Smooth muscle cell (in vitro differentiated cells): ENCODE measurements at regions not wholly inside any gene's neighbourhood (a gene's known extent, or its start where the extent isn't known, plus 50 kb on each side); places are given as distances from the start of the nearest gene placed in this dataset.
"Not testable (repeated sequence)": the region's sequence is repeated elsewhere in the genome, so short reads cannot be mapped to it uniquely, and the experiment has no call there.

Experiments used
- DNase-seq: peaks from one replicate; lab custom pipeline; 2025; ENCODE audit not compliant: unreplicated experiment; lab: John Stamatoyannopoulos, UW
- H2AFZ ChIP-seq: fragments of 200-600 bp; sonication (generic); 2 replicates; pipeline ENCODE4 v1.6.0; 2016; ENCODE audit warnings: antibody characterized with exemption, low read depth, mild to moderate bottlenecking
- H3F3A ChIP-seq: fragments of 200-600 bp; sonication (generic); 2 replicates; pipeline ENCODE4 v1.6.0; 2017; ENCODE audit warnings: antibody characterized with exemption, low read depth
- H3K27ac ChIP-seq: fragments of 200-600 bp; sonication (generic); 2 replicates; pipeline ENCODE4 v1.5.1; 2016; ENCODE audit warnings: low read depth, mild to moderate bottlenecking
- H3K27me3 ChIP-seq: fragments of 200-600 bp; sonication (generic); 2 replicates; pipeline ENCODE4 v1.6.1; 2016; ENCODE audit warnings: low read depth, mild to moderate bottlenecking
- H3K36me3 ChIP-seq: fragments of 200-600 bp; sonication (generic); 2 replicates; pipeline ENCODE4 v1.5.1; 2016; ENCODE audit warnings: low read depth
- H3K4me1 ChIP-seq: fragments of 200-600 bp; sonication (generic); 2 replicates; pipeline ENCODE4 v1.5.1; 2016; ENCODE audit warnings: low read depth
- H3K4me2 ChIP-seq: fragments of 200-600 bp; sonication (generic); 2 replicates; pipeline ENCODE4 v1.6.0; 2016; ENCODE audit warnings: mild to moderate bottlenecking
- H3K4me3 ChIP-seq: fragments of 200-600 bp; sonication (generic); 2 replicates; pipeline ENCODE4 v1.5.1; 2016; ENCODE audit warnings: mild to moderate bottlenecking
- H3K79me2 ChIP-seq: fragments of 200-600 bp; sonication (generic); 2 replicates; pipeline ENCODE4 v1.6.0; 2016; ENCODE audit warnings: low read depth, mild to moderate bottlenecking
- H3K9ac ChIP-seq: fragments of 200-600 bp; sonication (generic); 2 replicates; pipeline ENCODE4 v1.6.0; 2016; ENCODE audit warnings: low read depth
- H3K9me3 ChIP-seq: fragments of 200-600 bp; sonication (generic); replicated peaks from 2 replicates; pipeline ENCODE4 v1.5.1; 2016; ENCODE audit warnings: low read depth
- H4K20me1 ChIP-seq: fragments of 200-600 bp; sonication (generic); 2 replicates; pipeline ENCODE4 v1.6.0; 2016; ENCODE audit warnings: low read depth
- CTCF ChIP-seq: fragments of 200-600 bp; sonication (generic); IDR thresholded peaks from 2 replicates; pipeline ENCODE4 v1.5.1; 2017; ENCODE audit warnings: borderline replicate concordance, mild to moderate bottlenecking, antibody characterized with exemption; ENCODE audit not compliant: insufficient read depth, poor library complexity, severe bottlenecking
- WGBS: methylation state at CpG from one replicate; pipeline ENCODE4 v1.1.7; 2016; ENCODE audit warnings: low lambda C conversion rate; 5-methylcytosine and 5-hydroxymethylcytosine counted together

- Histone ChIP-seq H2AFZ (no peak overlapping the region), H3K9me3 (no peaks in the 10 kb centered on the region), H3K79me2 (no peaks in the 10 kb centered on the region), H3K4me3 (no peak overlapping the region), H3K36me3 (no peaks in the 10 kb centered on the region), H3K27me3 (no peaks in the 10 kb centered on the region), H3K9ac (no peak overlapping the region), H4K20me1 (no peaks in the 10 kb centered on the region), H3K27ac (no peak overlapping the region), H3K4me1 (no peaks in the 10 kb centered on the region), H3F3A (no peaks in the 10 kb centered on the region), H3K4me2 (no peak overlapping the region)
- no peak for TF ChIP-seq CTCF
- DNase-seq, result no peak
- WGBS, result 74% methylated on average over 1 of the region's 1 CpG
Observed at GRCh38 chr6:98395610-98396166, 438.7 kb upstream of the POU3F2 start.

- Histone ChIP-seq H4K20me1 (no peaks in the 10 kb centered on the region), H3K4me3 (no peak overlapping the region), H3K4me1 (no peaks in the 10 kb centered on the region), H3K79me2 (no peaks in the 10 kb centered on the region), H3F3A (no peaks in the 10 kb centered on the region), H3K36me3 (no peaks in the 10 kb centered on the region), H2AFZ (no peak overlapping the region), H3K27ac (no peak overlapping the region), H3K4me2 (no peak overlapping the region), H3K27me3 (no peaks in the 10 kb centered on the region), H3K9ac (no peak overlapping the region), H3K9me3 (no peaks in the 10 kb centered on the region)
- WGBS, result 85% methylated on average over 2 of the region's 2 CpGs
- DNase-seq, result no peak
- TF ChIP-seq CTCF, result no peak
Observed at GRCh38 chr6:98416027-98416426, 418.3 kb upstream of the POU3F2 start.

- H3K4me1 ChIP-seq, H2AFZ ChIP-seq, H3K27me3 ChIP-seq, H3K79me2 ChIP-seq, H3K9ac ChIP-seq, H3K27ac ChIP-seq, H3K9me3 ChIP-seq, H3F3A ChIP-seq, H3K36me3 ChIP-seq, DNase-seq, H3K4me2 ChIP-seq, H3K4me3 ChIP-seq, H4K20me1 ChIP-seq: not testable (repeated sequence)
- 80% methylated on average over 26 of the region's 30 CpGs for WGBS
Observed at GRCh38 chr6:98416497-98417158, 417.7 kb upstream of the POU3F2 start.

GRCh38 chr6:98433325-98434056 lies 400.9 kb upstream of the POU3F2 start:
- Histone ChIP-seq H3K4me1 (no peaks in the 10 kb centered on the region), H3K79me2 (no peaks in the 10 kb centered on the region), H3K9ac (no peak overlapping the region), H3K4me3 (no peak overlapping the region), H2AFZ (no peak overlapping the region), H4K20me1 (no peaks in the 10 kb centered on the region), H3K9me3 (no peaks in the 10 kb centered on the region), H3K27ac (no peak overlapping the region), H3K4me2 (no peak overlapping the region), H3K27me3 (no peaks in the 10 kb centered on the region), H3K36me3 (no peaks in the 10 kb centered on the region), H3F3A (no peaks in the 10 kb centered on the region)
- 91% methylated on average over 3 of the region's 3 CpGs for WGBS
- no peak for DNase-seq
- no peak for TF ChIP-seq CTCF
